Karpas-422 (cell line): ENCODE measurements at regions not wholly inside any gene's neighbourhood (a gene's known extent, or its start where the extent isn't known, plus 50 kb on each side); places are given as distances from the start of the nearest gene placed in this dataset.
"Not testable (repeated sequence)": the region's sequence is repeated elsewhere in the genome, so short reads cannot be mapped to it uniquely, and the experiment has no call there.

Experiments
- DNase-seq: peaks from one replicate; pipeline ENCODE4 v3.0.0-alpha.2; 2015
- H2AFZ ChIP-seq: fragments of 200-600 bp; sonication (generic); 2 replicates; pipeline ENCODE4 v1.6.1; 2014; ENCODE audit warnings: antibody characterized with exemption, low read length, mixed read lengths
- H3K27ac ChIP-seq: fragments of 200-600 bp; sonication (generic); 2 replicates; pipeline ENCODE4 v1.5.1; 2014; ENCODE audit warnings: mild to moderate bottlenecking, low read length, moderate library complexity
- H3K27me3 ChIP-seq: fragments of 200-600 bp; sonication (generic); 2 replicates; pipeline ENCODE4 v1.6.1; 2014; ENCODE audit warnings: low read length, mixed read lengths
- H3K36me3 ChIP-seq: fragments of 200-600 bp; sonication (generic); 2 replicates; pipeline ENCODE4 v1.6.1; 2014; ENCODE audit warnings: low read length, mixed read lengths; ENCODE audit not compliant: insufficient read depth
- H3K4me1 ChIP-seq: fragments of 200-600 bp; sonication (generic); 2 replicates; pipeline ENCODE4 v1.6.1; 2014; ENCODE audit warnings: mild to moderate bottlenecking, low read length, mixed read lengths
- H3K4me2 ChIP-seq: fragments of 200-600 bp; sonication (generic); 2 replicates; pipeline ENCODE4 v1.6.1; 2014; ENCODE audit warnings: low read length, low read depth, mild to moderate bottlenecking; ENCODE audit not compliant: poor library complexity, severe bottlenecking
- H3K4me3 ChIP-seq: fragments of 200-600 bp; sonication (generic); 2 replicates; pipeline ENCODE4 v1.5.1; 2014; ENCODE audit warnings: mild to moderate bottlenecking, antibody characterized with exemption, low read length, mixed read lengths
- H3K79me2 ChIP-seq: fragments of 200-600 bp; sonication (generic); 2 replicates; pipeline ENCODE4 v1.6.1; 2014; ENCODE audit warnings: mild to moderate bottlenecking, low read length, mixed read lengths
- H3K9ac ChIP-seq: fragments of 200-600 bp; sonication (generic); 2 replicates; pipeline ENCODE4 v1.6.0; 2014; ENCODE audit warnings: low read length
- H3K9me2 ChIP-seq: fragments of 200-600 bp; sonication (generic), shearing (Covaris generic); replicated peaks from 2 replicates; pipeline ENCODE4 v1.6.0; 2014; ENCODE audit warnings: mild to moderate bottlenecking, low read length, moderate library complexity; ENCODE audit not compliant: insufficient read depth
- H3K9me3 ChIP-seq: fragments of 300-700, 200-600 bp; sonication (generic); 2 replicates; pipeline ENCODE4 v1.6.1; 2014; ENCODE audit warnings: low read length, mixed read lengths
- H4K20me1 ChIP-seq: fragments of 200-600 bp; sonication (generic); 2 replicates; pipeline ENCODE4 v1.6.1; 2014; ENCODE audit warnings: mild to moderate bottlenecking, antibody characterized with exemption, low read length, low read depth; ENCODE audit not compliant: insufficient read depth

DNA sequence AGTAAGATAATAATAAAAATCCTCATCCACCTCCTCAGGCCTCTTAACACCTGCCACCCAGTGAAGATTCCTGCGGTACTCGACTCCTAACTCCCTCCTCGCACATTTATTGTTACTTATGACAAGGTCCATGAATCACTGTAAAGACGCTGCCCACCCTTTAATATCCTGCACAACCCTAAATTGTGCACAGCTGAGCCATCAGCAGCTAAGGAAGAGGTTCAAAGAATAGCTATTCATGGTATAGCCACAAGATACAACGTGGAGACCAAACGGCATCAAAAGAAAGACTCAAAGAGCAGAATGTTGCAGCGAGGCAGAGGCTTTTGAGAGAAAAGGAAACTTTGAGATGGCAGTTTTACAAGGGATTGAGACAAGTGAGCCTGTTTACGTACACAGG lies 266.3 kb downstream of the SATB2 start:
- no peak overlapping the region for H3K27ac ChIP-seq
- no peak for DNase-seq
- peaks cover 2% of the 10 kb centered on the region for H3K4me1 ChIP-seq
- no peaks in the 10 kb centered on the region for H3K36me3 ChIP-seq
- no peak overlapping the region for H3K4me3 ChIP-seq
- H4K20me1 ChIP-seq = no peaks in the 10 kb centered on the region
- no peaks in the 10 kb centered on the region for H3K27me3 ChIP-seq
- H3K9me3 ChIP-seq = no peaks in the 10 kb centered on the region
- no peak overlapping the region for H3K9ac ChIP-seq
- H3K9me2 ChIP-seq = no peaks in the 10 kb centered on the region
- H2AFZ ChIP-seq = no peak overlapping the region
- H3K4me2 ChIP-seq = no peak overlapping the region
- no peaks in the 10 kb centered on the region for H3K79me2 ChIP-seq

- no peaks in the 10 kb centered on the region for H3K27me3 ChIP-seq
- no peak overlapping the region for H2AFZ ChIP-seq
- no peaks in the 10 kb centered on the region for H3K9me2 ChIP-seq
- H3K79me2 ChIP-seq = no peaks in the 10 kb centered on the region
- no peaks in the 10 kb centered on the region for H4K20me1 ChIP-seq
- H3K4me2 ChIP-seq = no peak overlapping the region
- no peaks in the 10 kb centered on the region for H3K9me3 ChIP-seq
- H3K4me1 ChIP-seq = peaks cover 6% of the 10 kb centered on the region
- H3K27ac ChIP-seq = no peak overlapping the region
- no peak overlapping the region for H3K4me3 ChIP-seq
- H3K9ac ChIP-seq = no peak overlapping the region
- H3K36me3 ChIP-seq = no peaks in the 10 kb centered on the region
- no peak for DNase-seq
Measured at GRCh38 chr2:199189229-199189628, 268.5 kb downstream of the SATB2 start.

GRCh38 chr2:199186301-199186751 lies 271.4 kb downstream of the SATB2 start:
- Histone ChIP-seq H3K4me3 (no peak overlapping the region), H4K20me1 (no peaks in the 10 kb centered on the region), H3K79me2 (no peaks in the 10 kb centered on the region), H3K9ac (no peak overlapping the region), H3K27me3 (no peaks in the 10 kb centered on the region), H3K9me2 (no peaks in the 10 kb centered on the region), H3K27ac (no peak overlapping the region), H2AFZ (no peak overlapping the region), H3K36me3 (no peaks in the 10 kb centered on the region), H3K4me2 (no peak overlapping the region), H3K4me1 (peaks cover 6% of the 10 kb centered on the region), H3K9me3 (no peaks in the 10 kb centered on the region)
- DNase-seq = no peak

DNA sequence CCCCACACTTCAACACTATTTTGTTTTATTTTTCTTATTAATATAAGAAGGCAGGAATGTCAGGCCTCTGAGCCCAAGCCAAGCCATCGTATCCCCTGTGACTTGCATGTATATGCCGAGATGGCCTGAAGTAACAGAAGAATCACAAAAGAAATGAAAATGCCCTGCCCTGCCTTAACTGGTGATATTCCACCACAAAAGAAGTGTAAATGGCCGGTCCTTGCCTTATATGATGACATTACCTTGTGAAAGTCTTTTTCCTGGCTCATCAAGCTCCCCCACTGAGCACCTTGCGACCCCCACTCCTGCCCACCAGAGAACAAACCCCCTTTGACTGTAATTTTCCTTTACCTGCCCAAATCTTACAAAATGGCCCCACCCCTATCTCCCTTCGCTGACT lies 272.6 kb downstream of the SATB2 start:
- H2AFZ ChIP-seq, H3K79me2 ChIP-seq, H3K4me3 ChIP-seq, H3K9ac ChIP-seq, H3K27me3 ChIP-seq, DNase-seq, H3K4me2 ChIP-seq, H4K20me1 ChIP-seq, H3K9me3 ChIP-seq, H3K36me3 ChIP-seq, H3K9me2 ChIP-seq, H3K4me1 ChIP-seq, H3K27ac ChIP-seq: not testable (repeated sequence)

DNA sequence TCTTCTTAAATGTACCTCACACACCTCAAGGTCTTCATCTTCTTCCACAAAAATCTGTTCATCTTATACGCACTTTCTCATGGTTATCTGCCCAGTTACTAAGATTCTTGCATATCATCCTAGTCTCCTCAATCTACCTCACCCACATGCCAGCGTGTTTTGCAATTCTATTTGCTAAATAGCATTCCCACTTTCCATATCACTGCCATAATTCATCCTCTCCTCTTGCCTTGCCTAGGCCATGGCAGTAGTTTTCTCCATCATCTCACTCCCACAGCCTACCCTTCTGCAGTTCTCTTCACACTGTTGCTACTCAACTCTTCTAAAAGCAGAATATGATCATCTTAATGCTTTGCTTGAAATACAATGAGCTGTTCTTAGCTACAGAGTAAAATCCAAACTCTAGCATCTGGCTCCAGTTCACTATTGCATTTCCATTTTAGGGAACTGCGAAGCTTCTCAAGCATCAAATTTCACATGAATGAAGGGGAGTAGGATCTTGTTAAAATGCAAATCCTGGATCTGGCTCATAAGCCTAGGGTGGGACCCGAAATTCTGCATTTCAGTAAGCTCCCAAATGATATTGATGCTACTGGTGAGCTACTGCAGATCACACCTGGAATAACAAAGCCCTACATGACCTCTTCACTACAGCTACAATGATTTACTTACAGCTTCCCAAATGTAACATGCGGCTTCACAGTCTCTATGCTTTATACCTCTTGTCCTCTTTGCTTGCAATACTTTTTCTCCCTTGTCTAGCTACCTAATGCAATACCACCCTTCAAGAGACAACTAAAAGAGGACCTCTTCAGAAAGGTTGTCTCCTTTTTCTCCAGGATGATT lies 293.9 kb downstream of the SATB2 start:
- Histone ChIP-seq H4K20me1 (no peaks in the 10 kb centered on the region), H2AFZ (no peak overlapping the region), H3K36me3 (no peaks in the 10 kb centered on the region), H3K27ac (no peak overlapping the region), H3K9me3 (no peaks in the 10 kb centered on the region), H3K27me3 (no peaks in the 10 kb centered on the region), H3K9me2 (no peaks in the 10 kb centered on the region; the same call in 1 of the 2 replicates), H3K79me2 (no peaks in the 10 kb centered on the region), H3K4me1 (peaks cover 13% of the 10 kb centered on the region), H3K4me2 (peak overlapping the region; percentile 14), H3K4me3 (no peak overlapping the region), H3K9ac (no peak overlapping the region)
- peak; percentile 52 for DNase-seq

GRCh38 chr2:199160677-199161465 lies 296.9 kb downstream of the SATB2 start:
- no peaks in the 10 kb centered on the region for H3K27me3 ChIP-seq
- H3K27ac ChIP-seq = no peak overlapping the region
- no peaks in the 10 kb centered on the region for H3K36me3 ChIP-seq
- no peak for DNase-seq
- no peaks in the 10 kb centered on the region for H3K79me2 ChIP-seq
- no peak overlapping the region for H3K4me3 ChIP-seq
- peaks cover 13% of the 10 kb centered on the region for H3K4me1 ChIP-seq
- no peak overlapping the region for H2AFZ ChIP-seq
- H4K20me1 ChIP-seq = no peaks in the 10 kb centered on the region
- H3K4me2 ChIP-seq = no peak overlapping the region
- no peak overlapping the region for H3K9ac ChIP-seq
- no peaks in the 10 kb centered on the region for H3K9me2 ChIP-seq
- H3K9me3 ChIP-seq = no peaks in the 10 kb centered on the region

- Histone ChIP-seq H3K27me3 (no peaks in the 10 kb centered on the region), H3K9me3 (no peaks in the 10 kb centered on the region), H3K4me2 (no peak overlapping the region), H3K79me2 (no peaks in the 10 kb centered on the region), H4K20me1 (no peaks in the 10 kb centered on the region), H3K27ac (no peak overlapping the region), H3K9me2 (no peaks in the 10 kb centered on the region), H3K36me3 (no peaks in the 10 kb centered on the region), H2AFZ (no peak overlapping the region), H3K9ac (no peak overlapping the region), H3K4me3 (no peak overlapping the region), H3K4me1 (peaks cover 13% of the 10 kb centered on the region)
- no peak for DNase-seq
Measured at GRCh38 chr2:199160081-199160480, 297.7 kb downstream of the SATB2 start.

GRCh38 chr2:199148076-199148845 lies 309.5 kb downstream of the SATB2 start:
- Histone ChIP-seq H3K4me1 (no peaks in the 10 kb centered on the region), H3K27me3 (no peaks in the 10 kb centered on the region), H3K9me3 (no peaks in the 10 kb centered on the region), H3K9me2 (no peaks in the 10 kb centered on the region), H2AFZ (no peak overlapping the region), H3K4me2 (no peak overlapping the region), H3K27ac (no peak overlapping the region), H3K79me2 (no peaks in the 10 kb centered on the region), H4K20me1 (no peaks in the 10 kb centered on the region), H3K36me3 (no peaks in the 10 kb centered on the region), H3K9ac (no peak overlapping the region), H3K4me3 (no peak overlapping the region)
- DNase-seq = no peak
